ENCODE measurements at regions not wholly inside any gene's neighbourhood (a gene's known extent, or its start where the extent isn't known, plus 50 kb on each side); places are given as distances from the start of the nearest gene placed in this dataset.

GRCh38 chr13:73616861-73617260 lies 517.3 kb downstream of the KLF12 start:
- H3K9me3 ChIP-seq (ENCODE audit: insufficient read depth, low read length) = no peaks in the 10 kb centered on the region
- no peaks in the 10 kb centered on the region for H3K36me3 ChIP-seq (ENCODE audit: insufficient read depth, insufficient read length, low read length)
- H3K27me3 ChIP-seq (ENCODE audit: insufficient read depth, insufficient read length) = no peaks in the 10 kb centered on the region
- DNase-seq (ENCODE audit: low read depth, low spot score) = no peak
- TF ChIP-seq SUZ12 (IDR thresholded peaks at IDR 0.05; ENCODE audit: extremely low read depth, insufficient read depth, insufficient read length) = no peak
- H3K4me3 ChIP-seq (ENCODE audit: insufficient read length, low read depth) = no peak overlapping the region
- no peaks in the 10 kb centered on the region for H3K4me1 ChIP-seq (ENCODE audit: insufficient read depth, insufficient read length)
- no peak overlapping the region for H3K9ac ChIP-seq (ENCODE audit: insufficient read length, low read depth)

- Histone ChIP-seq H3K9ac (ENCODE audit: insufficient read length, low read depth) (no peak overlapping the region), H3K4me1 (ENCODE audit: insufficient read depth, insufficient read length) (no peaks in the 10 kb centered on the region), H3K27me3 (ENCODE audit: insufficient read depth, insufficient read length) (no peaks in the 10 kb centered on the region), H3K36me3 (ENCODE audit: insufficient read depth, insufficient read length, low read length) (no peaks in the 10 kb centered on the region), H3K9me3 (ENCODE audit: insufficient read depth, low read length) (no peaks in the 10 kb centered on the region), H3K4me3 (ENCODE audit: insufficient read length, low read depth) (no peak overlapping the region)
- DNase-seq (ENCODE audit: low read depth, low spot score) = no peak
- TF ChIP-seq ZNF274 (IDR thresholded peaks at IDR 0.05; ENCODE audit: low read depth, low read length) = no peak
- TF ChIP-seq SUZ12 (IDR thresholded peaks at IDR 0.05; ENCODE audit: extremely low read depth, insufficient read depth, insufficient read length) = no peak
- no peak for TF ChIP-seq YY1 (IDR thresholded peaks at IDR 0.05; ENCODE audit: insufficient read depth, insufficient read length)
These were observed 523.2 kb downstream of the KLF12 start for GRCh38 chr13:73610799-73611592.

GRCh38 chr13:73608711-73609485 lies 525.3 kb downstream of the KLF12 start:
- no peak overlapping the region for H3K9ac ChIP-seq (ENCODE audit: insufficient read length, low read depth)
- no peaks in the 10 kb centered on the region for H3K4me1 ChIP-seq (ENCODE audit: insufficient read depth, insufficient read length)
- H3K36me3 ChIP-seq (ENCODE audit: insufficient read depth, insufficient read length, low read length) = no peaks in the 10 kb centered on the region
- no peaks in the 10 kb centered on the region for H3K9me3 ChIP-seq (ENCODE audit: insufficient read depth, low read length)
- H3K27me3 ChIP-seq (ENCODE audit: insufficient read depth, insufficient read length) = no peaks in the 10 kb centered on the region
- H3K4me3 ChIP-seq (ENCODE audit: insufficient read length, low read depth) = no peak overlapping the region
- DNase-seq (ENCODE audit: low read depth, low spot score) = no peak
- no peak for TF ChIP-seq ZNF274 (IDR thresholded peaks at IDR 0.05; ENCODE audit: low read depth, low read length)
- no peak for TF ChIP-seq SUZ12 (IDR thresholded peaks at IDR 0.05; ENCODE audit: extremely low read depth, insufficient read depth, insufficient read length)
- no peak for TF ChIP-seq YY1 (IDR thresholded peaks at IDR 0.05; ENCODE audit: insufficient read depth, insufficient read length)

GRCh38 chr13:73608157-73608516 lies 526.1 kb downstream of the KLF12 start:
- Histone ChIP-seq H3K9me3 (ENCODE audit: insufficient read depth, low read length) (no peaks in the 10 kb centered on the region), H3K4me3 (ENCODE audit: insufficient read length, low read depth) (no peak overlapping the region), H3K36me3 (ENCODE audit: insufficient read depth, insufficient read length, low read length) (no peaks in the 10 kb centered on the region), H3K4me1 (ENCODE audit: insufficient read depth, insufficient read length) (no peaks in the 10 kb centered on the region), H3K27me3 (ENCODE audit: insufficient read depth, insufficient read length) (no peaks in the 10 kb centered on the region), H3K9ac (ENCODE audit: insufficient read length, low read depth) (no peak overlapping the region)
- TF ChIP-seq YY1 (IDR thresholded peaks at IDR 0.05; ENCODE audit: insufficient read depth, insufficient read length) (no peak), ZNF274 (IDR thresholded peaks at IDR 0.05; ENCODE audit: low read depth, low read length) (no peak), SUZ12 (IDR thresholded peaks at IDR 0.05; ENCODE audit: extremely low read depth, insufficient read depth, insufficient read length) (no peak)
- no peak for DNase-seq (ENCODE audit: low read depth, low spot score)

GRCh38 chr13:73607489-73608156 lies 526.6 kb downstream of the KLF12 start:
- Histone ChIP-seq H3K4me1 (ENCODE audit: insufficient read depth, insufficient read length) (no peaks in the 10 kb centered on the region), H3K4me3 (ENCODE audit: insufficient read length, low read depth) (no peak overlapping the region), H3K9me3 (ENCODE audit: insufficient read depth, low read length) (no peaks in the 10 kb centered on the region), H3K36me3 (ENCODE audit: insufficient read depth, insufficient read length, low read length) (no peaks in the 10 kb centered on the region), H3K9ac (ENCODE audit: insufficient read length, low read depth) (no peak overlapping the region), H3K27me3 (ENCODE audit: insufficient read depth, insufficient read length) (no peaks in the 10 kb centered on the region)
- no peak for DNase-seq (ENCODE audit: low read depth, low spot score)
- TF ChIP-seq SUZ12 (IDR thresholded peaks at IDR 0.05; ENCODE audit: extremely low read depth, insufficient read depth, insufficient read length) = no peak

GRCh38 chr13:73603646-73604045 lies 530.6 kb downstream of the KLF12 start:
- Histone ChIP-seq H3K4me1 (ENCODE audit: insufficient read depth, insufficient read length) (no peaks in the 10 kb centered on the region), H3K4me3 (ENCODE audit: insufficient read length, low read depth) (no peak overlapping the region), H3K9ac (ENCODE audit: insufficient read length, low read depth) (no peak overlapping the region), H3K27me3 (ENCODE audit: insufficient read depth, insufficient read length) (no peaks in the 10 kb centered on the region), H3K9me3 (ENCODE audit: insufficient read depth, low read length) (no peaks in the 10 kb centered on the region), H3K36me3 (ENCODE audit: insufficient read depth, insufficient read length, low read length) (no peaks in the 10 kb centered on the region)
- DNase-seq (ENCODE audit: low read depth, low spot score) = no peak
- no peak for TF ChIP-seq YY1 (IDR thresholded peaks at IDR 0.05; ENCODE audit: insufficient read depth, insufficient read length)
- no peak for TF ChIP-seq ZNF274 (IDR thresholded peaks at IDR 0.05; ENCODE audit: low read depth, low read length)
- TF ChIP-seq SUZ12 (IDR thresholded peaks at IDR 0.05; ENCODE audit: extremely low read depth, insufficient read depth, insufficient read length) = no peak

GRCh38 chr13:73602295-73602694 lies 531.9 kb downstream of the KLF12 start:
- no peaks in the 10 kb centered on the region for H3K36me3 ChIP-seq (ENCODE audit: insufficient read depth, insufficient read length, low read length)
- H3K4me1 ChIP-seq (ENCODE audit: insufficient read depth, insufficient read length) = no peaks in the 10 kb centered on the region
- H3K27me3 ChIP-seq (ENCODE audit: insufficient read depth, insufficient read length) = no peaks in the 10 kb centered on the region
- H3K9me3 ChIP-seq (ENCODE audit: insufficient read depth, low read length) = no peaks in the 10 kb centered on the region
- TF ChIP-seq YY1 (IDR thresholded peaks at IDR 0.05; ENCODE audit: insufficient read depth, insufficient read length) = no peak
- TF ChIP-seq ZNF274 (IDR thresholded peaks at IDR 0.05; ENCODE audit: low read depth, low read length) = no peak
- TF ChIP-seq SUZ12 (IDR thresholded peaks at IDR 0.05; ENCODE audit: extremely low read depth, insufficient read depth, insufficient read length) = no peak
- H3K9ac ChIP-seq (ENCODE audit: insufficient read length, low read depth) = no peak overlapping the region
- no peak for DNase-seq (ENCODE audit: low read depth, low spot score)
- H3K4me3 ChIP-seq (ENCODE audit: insufficient read length, low read depth) = no peak overlapping the region
